GM12878 (cell line): ENCODE measurements at regions not wholly inside any gene's neighbourhood (a gene's known extent, or its start where the extent isn't known, plus 50 kb on each side); places are given as distances from the start of the nearest gene placed in this dataset.

Source experiments
- ATAC-seq: fragments of 200-7000 bp; cut with Tn5 transposase; 3 replicates; pipeline ENCODE4 v1.9.1; 2020; ENCODE audit warnings: mild to moderate bottlenecking, moderate library complexity
- BruUV-seq: library from RNA; stranded (reverse); fragments of 400-500 nt; replicated peaks from 2 replicates; lab custom pipeline; 2021; lab: Mats Ljungman, UMichigan
- CTCF ChIA-PET: fragments of 300-600 bp; sonication (Branson Sonifier 250); formaldehyde crosslinking; extraction: SDS; loops from one replicate; lab custom pipeline; 2021; ENCODE audit warnings: inconsistent platforms; lab: Yijun Ruan, JAX
- POLR2A ChIA-PET: fragments of 350-600 bp; formaldehyde crosslinking; extraction: SDS; loops from one replicate; lab custom pipeline; 2021; ENCODE audit warnings: inconsistent platforms; lab: Charles Lee
- RAD21 ChIA-PET: fragments of 300-600 bp; sonication (Branson Sonifier 250); formaldehyde crosslinking; loops from one replicate; lab custom pipeline; 2023; ENCODE audit warnings: antibody characterized with exemption; ENCODE audit not compliant: unreplicated experiment; lab: Charles Lee
- SMC1A ChIA-PET: fragments of 300-600 bp; sonication (Branson Sonifier 250); formaldehyde crosslinking; loops from one replicate; lab custom pipeline; 2023; ENCODE audit not compliant: unreplicated experiment, uncharacterized antibody; lab: Charles Lee
- DNase-seq: peaks from one replicate; pipeline ENCODE4 v3.0.0-alpha.2; 2011; ENCODE audit warnings: low read depth, low spot score
- FAIRE-seq: peaks from 3 replicates; lab custom pipeline; 2011; peaks lifted over from hg19 to GRCh38; lab: Jason Lieb, UNC
- H2AFZ ChIP-seq: 2 replicates; pipeline ENCODE4 v1.6.0; 2011; ENCODE audit warnings: low read depth, low read length, control low read depth; ENCODE audit not compliant: control insufficient read depth
- H3K27ac ChIP-seq: 2 replicates; pipeline ENCODE4 v1.5.1; 2011; ENCODE audit warnings: control low read depth; ENCODE audit not compliant: control insufficient read depth, insufficient read depth
- H3K27me3 ChIP-seq, 2 experiments: replicated peaks in 1 of 2; 2 replicates each; pipeline versions ENCODE4 v1.6.0 to v1.6.1; 2011; ENCODE audit warnings: low read length in 1 of 2; ENCODE audit not compliant: control insufficient read depth in 2 of 2, insufficient read depth in 2 of 2
- H3K36me3 ChIP-seq, 2 experiments: 2 replicates each; pipeline ENCODE4 v1.5.1; 2011; ENCODE audit warnings: low read length in 1 of 2; ENCODE audit not compliant: control insufficient read depth in 2 of 2, insufficient read depth in 2 of 2
- H3K4me1 ChIP-seq: 2 replicates; pipeline ENCODE4 v1.6.1; 2011; ENCODE audit warnings: mild to moderate bottlenecking, low read length, moderate library complexity, mixed read lengths; ENCODE audit not compliant: control insufficient read depth, insufficient read depth
- H3K4me2 ChIP-seq: 2 replicates; pipeline ENCODE4 v1.6.0; 2011; ENCODE audit warnings: control low read depth; ENCODE audit not compliant: control insufficient read depth, insufficient read depth
- H3K4me3 ChIP-seq: fragments of 200-600 bp; sonication (generic); 2 replicates; pipeline ENCODE4 v1.5.1; 2016
- H3K79me2 ChIP-seq: 2 replicates; pipeline ENCODE4 v1.6.0; 2011; ENCODE audit warnings: low read length; ENCODE audit not compliant: control insufficient read depth, insufficient read depth
- H3K9ac ChIP-seq: 2 replicates; pipeline ENCODE4 v1.8.0; 2011; ENCODE audit warnings: low read length, control low read depth, mixed read lengths; ENCODE audit not compliant: control insufficient read depth, insufficient read depth
- H3K9me3 ChIP-seq: replicated peaks from 3 replicates; pipeline ENCODE4 v1.5.1; 2011; ENCODE audit warnings: mild to moderate bottlenecking, low read length; ENCODE audit not compliant: control insufficient read depth, insufficient read depth
- H4K20me1 ChIP-seq: 2 replicates; pipeline ENCODE4 v1.6.0; 2011; ENCODE audit not compliant: control insufficient read depth, insufficient read depth
- CREB1 ChIP-seq: IDR thresholded peaks from 2 replicates; pipeline ENCODE4 v1.6.1; 2012; ENCODE audit warnings: low read depth, mild to moderate bottlenecking, inconsistent platforms
- DPF2 ChIP-seq: fragments of 450-650 bp; IDR thresholded peaks from 2 replicates; pipeline ENCODE4 v1.6.1; 2017; ENCODE audit warnings: mild to moderate bottlenecking
- MEF2A ChIP-seq: IDR thresholded peaks from 2 replicates; pipeline ENCODE4 v1.6.1; 2011; ENCODE audit warnings: low read depth, mild to moderate bottlenecking, low read length, moderate library complexity; ENCODE audit not compliant: insufficient read depth
- ZBED1 ChIP-seq: IDR thresholded peaks from 2 replicates; pipeline ENCODE4 v1.6.1; 2016; ENCODE audit warnings: borderline replicate concordance
- ZZZ3 ChIP-seq: IDR thresholded peaks from 2 replicates; pipeline ENCODE4 v1.6.1; 2011; ENCODE audit warnings: low read depth; ENCODE audit not compliant: control insufficient read depth, insufficient read length
- WGBS: methylation state at CpG from one replicate; pipeline ENCODE4 v1.1.6; 2016; ENCODE audit warnings: low lambda C conversion rate; ENCODE audit not compliant: insufficient replicate concordance, insufficient coverage; ENCODE audit errors: missing lambda C conversion rate; 5-methylcytosine and 5-hydroxymethylcytosine counted together
- in situ Hi-C: fragments of 300-500 bp; cut with MboI; formaldehyde crosslinking; loops from 9 replicates; pipeline ENCODE4 v1.14.3; 2018; ENCODE audit warnings: mixed read lengths
- intact Hi-C: fragments of 100-400 bp; cut with micrococcal nuclease; formaldehyde crosslinking; loops from one replicate; pipeline ENCODE4 v1.14.2; 2022; ENCODE audit not compliant: unreplicated experiment

DNA sequence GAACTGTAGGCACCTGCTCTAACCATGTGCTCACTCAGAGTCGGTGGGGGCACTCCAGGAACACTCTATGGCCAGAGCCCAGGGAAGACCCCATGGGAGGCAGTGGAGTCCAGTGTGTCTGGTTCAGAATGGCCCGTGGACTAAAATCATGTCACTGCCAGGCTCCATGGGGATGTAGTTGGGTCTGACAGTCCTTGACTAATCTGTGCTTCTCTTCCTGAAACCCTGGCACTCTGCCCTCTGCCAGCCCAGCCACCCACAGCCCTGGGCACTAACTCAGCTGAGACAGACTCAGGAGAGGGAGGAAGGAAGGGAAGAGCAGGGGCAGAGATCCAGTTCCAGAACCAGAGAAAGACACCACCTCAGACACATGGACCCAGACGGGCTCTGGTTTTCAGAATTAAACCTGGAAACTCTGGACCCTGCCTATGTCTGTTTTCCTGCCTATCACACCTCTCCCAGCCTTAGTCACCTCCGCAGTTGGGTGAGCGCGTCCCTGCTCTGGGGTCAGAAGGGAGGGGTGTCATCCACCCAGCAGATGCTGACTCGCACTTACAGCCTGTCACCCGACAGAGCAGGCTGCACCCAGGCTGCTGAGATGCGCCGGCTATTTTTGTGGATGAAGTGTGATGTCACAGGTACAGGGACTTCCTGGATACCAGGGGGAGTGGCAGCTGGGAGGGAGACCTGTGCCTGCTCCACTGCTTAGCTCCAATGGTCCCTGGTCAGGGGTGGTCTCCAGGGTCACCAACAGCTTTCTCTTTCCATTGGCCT, 56.8 kb upstream of the INSYN1 start:
- intact Hi-C loops, result no loop called here
- in situ Hi-C loops, result no loop called here
- Histone ChIP-seq H3K27me3 (peaks cover 0 to 3% of the 10 kb centered on the region in 2 experiments; a peak in 2 of 4 replicates), H3K9me3 (no peaks in the 10 kb centered on the region), H3K27ac (no peak overlapping the region), H2AFZ (no peak overlapping the region), H3K4me3 (no peak overlapping the region), H3K36me3 (no peaks in the 10 kb centered on the region), H3K4me2 (no peak overlapping the region), H3K9ac (no peak overlapping the region), H3K79me2 (no peaks in the 10 kb centered on the region), H3K4me1 (no peaks in the 10 kb centered on the region), H4K20me1 (no peaks in the 10 kb centered on the region)
- ChIA-PET RAD21 (no interaction called here), POLR2A (no interaction called here), SMC1A (no interaction called here), CTCF (no interaction called here)
- no peak for ATAC-seq
- BruUV-seq, result no TSS peak
- TF ChIP-seq DPF2, result no peak
- no peak for FAIRE-seq
- 33% methylated on average over 10 of the region's 10 CpGs for WGBS
- no peak for DNase-seq

- H3K9me3 ChIP-seq, result no peaks in the 10 kb centered on the region
- BruUV-seq, result no TSS peak
- ATAC-seq, result no peak
- CTCF ChIA-PET, result no interaction called here
- no peaks in the 10 kb centered on the region for H3K4me1 ChIP-seq
- no peak for FAIRE-seq
- no peaks in the 10 kb centered on the region for H3K36me3 ChIP-seq
- H3K27ac ChIP-seq, result no peak overlapping the region
- WGBS, result 29% methylated on average over 7 of the region's 7 CpGs
- TF ChIP-seq ZZZ3, result no peak
- no peak for TF ChIP-seq MEF2A
- no peak for TF ChIP-seq CREB1
- TF ChIP-seq ZBED1, result no peak
- no peak overlapping the region for H3K9ac ChIP-seq
- no peaks in the 10 kb centered on the region for H4K20me1 ChIP-seq
- POLR2A ChIA-PET, result no interaction called here
- no peak overlapping the region for H2AFZ ChIP-seq
- no peak for DNase-seq
- no peak overlapping the region for H3K4me3 ChIP-seq
- H3K79me2 ChIP-seq, result no peaks in the 10 kb centered on the region
- H3K4me2 ChIP-seq, result no peak overlapping the region
- intact Hi-C loops, result no loop called here
- H3K27me3 ChIP-seq, result peaks cover 0 to 3% of the 10 kb centered on the region in 2 experiments; a peak in 2 of 4 replicates
- SMC1A ChIA-PET, result no interaction called here
- RAD21 ChIA-PET, result no interaction called here
- in situ Hi-C loops, result no loop called here
These were observed 59.8 kb upstream of the INSYN1 start for GRCh38 chr15:73812806-73813465.
